Ovary (tissue), 7 donors: ENCODE measurements at regions not wholly inside any gene's neighbourhood (a gene's known extent, or its start where the extent isn't known, plus 50 kb on each side); places are given as distances from the start of the nearest gene placed in this dataset.

Experiments
- DNase-seq, 5 donors: peaks; one replicate each; pipeline ENCODE4 v3.0.0-alpha.2; 2019 to 2020
- H3K27ac ChIP-seq, 2 donors: fragments of 200-600 bp; one replicate each; pipeline versions ENCODE4 v1.5.1 to v1.8.0; 2019 to 2022
- H3K27me3 ChIP-seq: fragments of 200-600 bp; one replicate; pipeline ENCODE4 v1.8.0; 2022
- H3K36me3 ChIP-seq: fragments of 200-600 bp; sonication (generic); one replicate; pipeline ENCODE4 v1.5.1; 2019
- H3K4me1 ChIP-seq: one replicate; pipeline ENCODE4 v1.8.1; 2013; ENCODE audit warnings: mild to moderate bottlenecking, moderate library complexity; ENCODE audit not compliant: insufficient read depth
- H3K4me3 ChIP-seq: fragments of 200-600 bp; sonication (generic); one replicate; pipeline ENCODE4 v1.5.1; 2017
- H3K9me3 ChIP-seq, 2 donors: fragments of 200-600 bp in 1 of 2; sonication (generic) in 1 of 2; one replicate each; pipeline versions ENCODE4 v1.5.1 to v1.8.1; 2013 to 2019; ENCODE audit warnings: mild to moderate bottlenecking in 1 of 2, moderate library complexity in 1 of 2
- CTCF ChIP-seq, 3 donors: fragments of 450-650 bp in 2 of 3; fragments of 200-600 bp in 1 of 3; IDR thresholded peaks; one replicate each; pipeline versions ENCODE4 v1.5.1 to v1.8.0; 2016 to 2022; ENCODE audit warnings: antibody characterized with exemption in 3 of 3, mild to moderate bottlenecking in 1 of 3
- EP300 ChIP-seq: sonication (generic); formaldehyde crosslinking; IDR thresholded peaks from one replicate; pipeline ENCODE4 v1.6.1; 2017; ENCODE audit warnings: antibody characterized with exemption
- POLR2A ChIP-seq: fragments of 450-650 bp; IDR thresholded peaks from one replicate; pipeline ENCODE4 v1.6.1; 2017; ENCODE audit warnings: antibody characterized with exemption, mild to moderate bottlenecking, moderate library complexity
- WGBS, 3 donors: extraction: QIAGEN DNeasy Blood & Tissue Kit in 1 of 3; methylation state at CpG; one replicate each; pipeline versions ENCODE4 v1.1.5 to v1.1.7; 2013 to 2017; 5-methylcytosine and 5-hydroxymethylcytosine counted together
- intact Hi-C, 4 donors: fragments of 100-400 bp; cut with DNase I; formaldehyde crosslinking; loops; one replicate each; pipeline versions ENCODE4 v1.11.0 to v1.15.1; 2022 to 2023
- donor health status: DM: no; HTN: no; CAD: no; lungs with moderate emphysema.
- donor health status: DM: no; HTN: no; CAD: no.
- donor health status: Bipolar disorder and iron deficiency.
- donor health status: DM: no; HTN: no; CAD: no.
- donor health status: DM: yes; HTN: yes; CAD: no.

DNA sequence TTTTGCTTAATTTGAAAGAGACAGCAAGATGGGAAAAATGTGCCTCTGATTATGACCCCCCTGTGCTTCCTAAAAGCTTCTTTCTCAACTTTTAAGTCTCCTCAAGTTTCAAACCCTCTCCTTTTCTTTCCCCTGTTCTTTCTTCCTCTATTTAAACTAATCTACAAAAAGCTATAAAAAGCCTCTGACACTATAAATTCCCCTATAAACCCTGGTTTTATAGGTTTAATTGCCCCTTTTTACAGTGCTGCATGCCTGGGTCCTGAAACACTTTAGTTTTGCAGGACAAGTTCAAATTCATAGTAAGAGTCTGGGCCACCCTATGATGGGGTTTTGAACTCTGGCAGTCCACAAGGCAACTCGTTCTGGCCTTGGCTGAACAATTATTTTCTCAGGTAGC is 510.9 kb upstream of the TBX3 start:
- intact Hi-C loops = no loop called here
- H3K36me3 ChIP-seq = no peaks in the 10 kb centered on the region
- H3K4me3 ChIP-seq = no peak overlapping the region
- 72 to 88% (median 83%) methylated on average over 1 of the region's 1 CpG for WGBS, 3 donors
- no peaks in the 10 kb centered on the region for H3K9me3 ChIP-seq
- no peaks in the 10 kb centered on the region for H3K27me3 ChIP-seq
- DNase-seq = no peak
- no peak overlapping the region for H3K27ac ChIP-seq
- no peak for TF ChIP-seq POLR2A
- TF ChIP-seq EP300 = no peak
- TF ChIP-seq CTCF (IDR thresholded peaks at IDR 0.05) = no peak
- no peaks in the 10 kb centered on the region for H3K4me1 ChIP-seq

- intact Hi-C loops = no loop called here
- Histone ChIP-seq H3K36me3 (no peaks in the 10 kb centered on the region), H3K27me3 (no peaks in the 10 kb centered on the region), H3K9me3 (no peaks in the 10 kb centered on the region), H3K27ac (no peak overlapping the region), H3K4me1 (no peaks in the 10 kb centered on the region), H3K4me3 (no peak overlapping the region)
- 87 to 90% (median 88%) methylated on average over 5 of the region's 5 CpGs for WGBS, 3 donors
- DNase-seq = no peak
- TF ChIP-seq CTCF (IDR thresholded peaks at IDR 0.05) (no peak), POLR2A (no peak), EP300 (no peak)
These were observed 510.5 kb upstream of the TBX3 start for GRCh38 chr12:115194448-115194847.

DNA sequence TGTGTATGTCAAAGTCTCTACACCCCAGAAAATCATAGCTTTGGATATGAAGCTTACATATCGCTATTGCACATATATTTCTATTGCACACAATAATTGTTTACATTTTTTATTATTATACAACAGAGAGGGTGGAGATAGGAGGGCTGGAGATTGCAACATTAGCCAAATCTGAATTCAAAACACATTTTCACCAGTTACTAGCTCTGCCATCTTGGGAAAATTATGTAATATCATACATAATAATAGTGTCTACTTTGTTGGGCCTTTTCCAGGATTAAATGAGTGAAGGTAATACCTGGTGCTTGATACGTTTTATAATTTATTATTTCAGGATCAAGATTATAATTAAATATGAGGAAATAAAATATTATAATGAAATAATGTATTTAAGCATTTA is 507.4 kb upstream of the TBX3 start:
- intact Hi-C loops = no loop called here
- Histone ChIP-seq H3K9me3 (no peaks in the 10 kb centered on the region), H3K4me3 (no peak overlapping the region), H3K36me3 (no peaks in the 10 kb centered on the region), H3K27me3 (no peaks in the 10 kb centered on the region), H3K27ac (no peak overlapping the region), H3K4me1 (no peaks in the 10 kb centered on the region)
- TF ChIP-seq CTCF (IDR thresholded peaks at IDR 0.05) (no peak), EP300 (no peak), POLR2A (no peak)
- 45 to 63% (median 53%) methylated on average over 2 of the region's 2 CpGs for WGBS, 3 donors
- DNase-seq = no peak

DNA sequence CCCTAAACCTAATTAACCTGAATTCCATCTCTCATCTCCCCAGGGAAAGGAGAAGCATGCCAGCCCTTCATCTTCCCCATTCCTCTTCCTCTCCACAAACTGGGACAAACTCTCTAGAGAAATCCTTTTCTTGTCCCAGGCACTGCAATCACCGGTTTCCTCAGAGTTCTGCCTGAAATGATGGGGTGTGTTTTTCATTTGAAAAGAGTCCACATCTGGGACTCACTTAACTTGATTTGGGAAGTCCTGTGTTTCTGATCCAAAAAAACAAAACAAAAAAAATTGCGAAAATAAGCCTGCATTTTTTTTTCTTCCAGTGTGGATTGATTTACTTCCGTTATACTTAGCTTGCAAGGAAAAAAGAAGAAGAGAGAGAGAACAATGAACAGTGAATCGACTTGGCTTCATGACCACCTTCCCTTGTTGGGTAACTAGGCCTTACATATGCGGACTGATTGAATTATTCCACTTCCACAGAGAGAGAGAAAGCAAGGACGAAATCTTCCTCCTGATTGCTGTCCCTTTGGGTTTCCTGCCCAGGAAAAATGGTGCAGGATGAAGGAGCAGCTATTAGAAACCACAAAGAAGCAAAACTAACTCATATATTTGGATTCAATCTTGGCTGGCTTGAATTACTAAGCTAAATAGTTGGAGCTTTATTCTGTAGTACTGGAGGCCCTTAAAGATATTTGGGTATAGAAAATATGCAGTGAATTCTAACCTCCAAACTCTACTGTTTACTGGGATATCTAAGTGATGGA is 506.2 kb upstream of the TBX3 start:
- TF ChIP-seq POLR2A = no peak
- no peak for TF ChIP-seq EP300
- no peak for TF ChIP-seq CTCF (IDR thresholded peaks at IDR 0.05)
- Histone ChIP-seq H3K27ac (no peak overlapping the region), H3K9me3 (no peaks in the 10 kb centered on the region), H3K4me1 (no peaks in the 10 kb centered on the region), H3K27me3 (no peaks in the 10 kb centered on the region), H3K4me3 (no peak overlapping the region), H3K36me3 (no peaks in the 10 kb centered on the region)
- DNase-seq = no peak
- intact Hi-C loops = no loop called here
- 58 to 69% (median 68%) methylated on average over 6 of the region's 6 CpGs for WGBS, 3 donors
